ENCODE measurements at regions not wholly inside any gene's neighbourhood (a gene's known extent, or its start where the extent isn't known, plus 50 kb on each side); places are given as distances from the start of the nearest gene placed in this dataset.
"Not testable (repeated sequence)": the region's sequence is repeated elsewhere in the genome, so short reads cannot be mapped to it uniquely, and the experiment has no call there.

- TF ChIP-seq CTCF (IDR thresholded peaks at IDR 0.05) = no peak
- ATAC-seq (ENCODE audit: insufficient number of reproducible peaks, low FRiP score, low read depth) (no peak), DNase-seq (ENCODE audit: low spot score) (no peak)
- Histone ChIP-seq H3K27ac (no peak overlapping the region), H3K4me1 (ENCODE audit: control insufficient read depth in 1 of 2, low read depth in 2 of 2) (no peaks in the 10 kb centered on the region), H3K4me3 (no peak overlapping the region), H3K9me3 (no peaks in the 10 kb centered on the region), H3K27me3 (replicated peaks; ENCODE audit: insufficient read depth) (no peaks in the 10 kb centered on the region), H3K36me3 (no peaks in the 10 kb centered on the region)
Measured at GRCh38 chr1:243959998-243960397, 91.1 kb upstream of the ZBTB18 start.

GRCh38 chr1:243957141-243957540, 93.9 kb upstream of the ZBTB18 start:
- Histone ChIP-seq H3K9me3 (no peaks in the 10 kb centered on the region), H3K4me1 (ENCODE audit: control insufficient read depth in 1 of 2, low read depth in 2 of 2) (no peaks in the 10 kb centered on the region), H3K27ac (no peak overlapping the region), H3K4me3 (no peak overlapping the region), H3K27me3 (replicated peaks; ENCODE audit: insufficient read depth) (no peaks in the 10 kb centered on the region), H3K36me3 (no peaks in the 10 kb centered on the region)
- DNase-seq (ENCODE audit: low spot score) (no peak), ATAC-seq (ENCODE audit: insufficient number of reproducible peaks, low FRiP score, low read depth) (no peak)
- no peak for TF ChIP-seq CTCF (IDR thresholded peaks at IDR 0.05)

- Histone ChIP-seq H3K27me3 (replicated peaks; ENCODE audit: insufficient read depth) (no peaks in the 10 kb centered on the region), H3K9me3 (no peaks in the 10 kb centered on the region), H3K36me3 (no peaks in the 10 kb centered on the region), H3K4me1 (ENCODE audit: control insufficient read depth in 1 of 2, low read depth in 2 of 2) (no peaks in the 10 kb centered on the region), H3K4me3 (no peak overlapping the region), H3K27ac (no peak overlapping the region)
- ATAC-seq (ENCODE audit: insufficient number of reproducible peaks, low FRiP score, low read depth) (no peak), DNase-seq (ENCODE audit: low spot score) (no peak)
- TF ChIP-seq CTCF (IDR thresholded peaks at IDR 0.05) = no peak
Measured at GRCh38 chr1:243956450-243956849, 94.6 kb upstream of the ZBTB18 start.

- DNase-seq (ENCODE audit: low spot score); ATAC-seq (ENCODE audit: insufficient number of reproducible peaks, low FRiP score, low read depth); H3K4me3 ChIP-seq; H3K27me3 ChIP-seq (replicated peaks; ENCODE audit: insufficient read depth); H3K27ac ChIP-seq; H3K9me3 ChIP-seq; H3K36me3 ChIP-seq; H3K4me1 ChIP-seq (ENCODE audit: control insufficient read depth in 1 of 2, low read depth in 2 of 2): not testable (repeated sequence)
Measured at GRCh38 chr1:243951207-243951606, 99.9 kb upstream of the ZBTB18 start.

- Histone ChIP-seq H3K4me1 (ENCODE audit: control insufficient read depth in 1 of 2, low read depth in 2 of 2) (no peaks in the 10 kb centered on the region), H3K36me3 (no peaks in the 10 kb centered on the region), H3K9me3 (no peaks in the 10 kb centered on the region), H3K4me3 (no peak overlapping the region), H3K27ac (no peak overlapping the region), H3K27me3 (replicated peaks; ENCODE audit: insufficient read depth) (no peaks in the 10 kb centered on the region)
- DNase-seq (ENCODE audit: low spot score) = no peak
- ATAC-seq (ENCODE audit: insufficient number of reproducible peaks, low FRiP score, low read depth) = no peak
- no peak for TF ChIP-seq CTCF (IDR thresholded peaks at IDR 0.05)
Measured at GRCh38 chr1:243950166-243950565, 100.1 kb upstream of the AKT3 start.

GRCh38 chr1:243946946-243947345, 96.9 kb upstream of the AKT3 start:
- no peaks in the 10 kb centered on the region for H3K4me1 ChIP-seq (ENCODE audit: control insufficient read depth in 1 of 2, low read depth in 2 of 2)
- no peak overlapping the region for H3K27ac ChIP-seq
- TF ChIP-seq CTCF (IDR thresholded peaks at IDR 0.05) = no peak
- no peak for ATAC-seq (ENCODE audit: insufficient number of reproducible peaks, low FRiP score, low read depth)
- H3K4me3 ChIP-seq = no peak overlapping the region
- DNase-seq (ENCODE audit: low spot score) = no peak
- no peaks in the 10 kb centered on the region for H3K9me3 ChIP-seq
- no peaks in the 10 kb centered on the region for H3K27me3 ChIP-seq (replicated peaks; ENCODE audit: insufficient read depth)
- no peaks in the 10 kb centered on the region for H3K36me3 ChIP-seq

Data from thoracic aorta (tissue), 2 donors.